ENCODE measurements at regions not wholly inside any gene's neighbourhood (a gene's known extent, or its start where the extent isn't known, plus 50 kb on each side); places are given as distances from the start of the nearest gene placed in this dataset.

DNA sequence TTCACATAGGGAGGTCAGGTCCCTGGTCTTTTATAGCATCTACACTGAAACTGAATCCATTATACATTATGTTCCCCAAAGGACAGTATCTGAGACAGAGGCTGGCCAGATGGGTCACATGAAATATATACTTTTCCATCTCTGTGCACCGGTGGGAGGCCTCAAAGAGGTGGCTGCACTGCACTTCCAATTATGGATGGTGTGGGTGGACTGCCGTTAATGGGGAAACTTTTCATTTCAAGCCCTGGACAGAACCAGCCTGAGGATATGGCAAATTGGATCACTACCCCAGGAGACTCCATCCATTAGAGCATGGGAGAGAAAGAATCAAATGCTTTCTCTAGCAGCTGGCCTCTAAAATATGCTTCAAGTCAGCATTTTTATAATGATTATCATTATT is 280.5 kb upstream of the OPRM1 start:
- no peaks in the 10 kb centered on the region for H3K4me1 ChIP-seq (ENCODE audit: control insufficient read depth in 2 of 2, insufficient read depth in 2 of 2, low read length in 2 of 2)
- POLR2A ChIA-PET = no interaction called here
- intact Hi-C loops (cut with micrococcal nuclease) = no loop called here
- Mint-ChIP-seq H3K4me1 (no peaks in the 10 kb centered on the region), H3K9me3 (ENCODE audit: insufficient read depth) (peaks cover 2% of the 10 kb centered on the region), H3K27me3 (no peaks in the 10 kb centered on the region), H3K27ac (no peak overlapping the region), H3K4me3 (no peak overlapping the region)
- H3K9me3 ChIP-seq (ENCODE audit: control extremely low read depth in 1 of 3, control insufficient read depth in 2 of 3, insufficient read depth in 1 of 3, low read length in 2 of 3) = peaks cover 0 to 6% (median 0%) of the 10 kb centered on the region in 3 donors
- TF ChIP-seq EZH2 (IDR thresholded peaks at IDR 0.05; ENCODE audit: borderline replicate concordance, insufficient read depth, low read depth, low read length, poor library complexity, severe bottlenecking) = no peak
- TF ChIP-seq, protein P1, sequence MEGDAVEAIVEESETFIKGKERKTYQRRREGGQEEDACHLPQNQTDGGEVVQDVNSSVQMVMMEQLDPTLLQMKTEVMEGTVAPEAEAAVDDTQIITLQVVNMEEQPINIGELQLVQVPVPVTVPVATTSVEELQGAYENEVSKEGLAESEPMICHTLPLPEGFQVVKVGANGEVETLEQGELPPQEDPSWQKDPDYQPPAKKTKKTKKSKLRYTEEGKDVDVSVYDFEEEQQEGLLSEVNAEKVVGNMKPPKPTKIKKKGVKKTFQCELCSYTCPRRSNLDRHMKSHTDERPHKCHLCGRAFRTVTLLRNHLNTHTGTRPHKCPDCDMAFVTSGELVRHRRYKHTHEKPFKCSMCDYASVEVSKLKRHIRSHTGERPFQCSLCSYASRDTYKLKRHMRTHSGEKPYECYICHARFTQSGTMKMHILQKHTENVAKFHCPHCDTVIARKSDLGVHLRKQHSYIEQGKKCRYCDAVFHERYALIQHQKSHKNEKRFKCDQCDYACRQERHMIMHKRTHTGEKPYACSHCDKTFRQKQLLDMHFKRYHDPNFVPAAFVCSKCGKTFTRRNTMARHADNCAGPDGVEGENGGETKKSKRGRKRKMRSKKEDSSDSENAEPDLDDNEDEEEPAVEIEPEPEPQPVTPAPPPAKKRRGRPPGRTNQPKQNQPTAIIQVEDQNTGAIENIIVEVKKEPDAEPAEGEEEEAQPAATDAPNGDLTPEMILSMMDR (IDR thresholded peaks at IDR 0.05) = no peak
- no peaks in the 10 kb centered on the region for H3K79me2 ChIP-seq (ENCODE audit: control insufficient read depth, insufficient read depth, low read length)
- no peak overlapping the region for H3K4me3 ChIP-seq (ENCODE audit: control extremely low read depth in 1 of 5, extremely low read depth in 1 of 5, insufficient read depth in 1 of 5, low read depth in 2 of 5, low read length in 4 of 5)
- H3K9ac ChIP-seq (ENCODE audit: low read length) = no peak overlapping the region
- no peak for ATAC-seq (ENCODE audit: low read depth)
- CTCF ChIA-PET = no interaction called here
- H3K27me3 ChIP-seq (replicated peaks in 1 of 4; ENCODE audit: control extremely low read depth in 1 of 4, control insufficient read depth in 3 of 4, insufficient read depth in 4 of 4, low read length in 3 of 4) = no peaks in the 10 kb centered on the region
- H4K20me1 ChIP-seq (ENCODE audit: control insufficient read depth, insufficient read depth, low read length, poor library complexity, severe bottlenecking) = no peaks in the 10 kb centered on the region
- H3K4me2 ChIP-seq (replicated peaks; ENCODE audit: low read depth, low read length, poor library complexity, severe bottlenecking) = no peak overlapping the region
- WGBS (ENCODE audit: insufficient coverage) = no CpG with 5 or more reads among the region's 2 CpGs
- DNase-seq = no peak
- no peak overlapping the region for H2AFZ ChIP-seq (ENCODE audit: insufficient read depth, low read depth, low read length, poor library complexity, severe bottlenecking)
- no peak overlapping the region for H3K27ac ChIP-seq (ENCODE audit: low read length in 2 of 2)
- no peaks in the 10 kb centered on the region for H3K36me3 ChIP-seq (replicated peaks in 1 of 2; ENCODE audit: control extremely low read depth in 1 of 2, control insufficient read depth in 1 of 2, extremely low read depth in 1 of 2, insufficient read depth in 2 of 2, low read length in 1 of 2)

DNA sequence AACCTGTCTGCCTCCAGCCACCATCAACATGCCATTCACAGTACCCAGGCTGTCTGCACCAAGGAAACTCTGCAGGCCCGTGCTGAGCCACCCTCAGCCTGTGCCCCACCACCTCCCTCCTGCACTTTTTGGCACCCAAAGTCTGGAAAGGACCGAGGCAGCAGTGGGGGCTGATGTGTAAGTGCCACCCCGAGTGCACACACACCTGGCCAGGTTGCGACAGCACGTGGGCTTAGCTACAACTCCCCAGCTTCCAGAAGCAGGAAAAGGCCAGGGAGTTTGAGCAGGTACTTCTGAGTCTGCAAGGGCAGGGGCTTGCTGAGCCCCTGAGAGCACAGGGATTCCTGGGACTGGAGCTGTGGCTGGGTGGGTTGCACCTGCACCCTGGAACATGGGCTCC is 303.3 kb upstream of the OPRM1 start:
- no peak overlapping the region for H3K27ac ChIP-seq (ENCODE audit: low read length in 2 of 2)
- ChIA-PET CTCF (no interaction called here), POLR2A (no interaction called here)
- Mint-ChIP-seq H3K4me3 (no peak overlapping the region), H3K27ac (no peak overlapping the region), H3K27me3 (no peaks in the 10 kb centered on the region), H3K4me1 (no peaks in the 10 kb centered on the region), H3K9me3 (ENCODE audit: insufficient read depth) (no peaks in the 10 kb centered on the region)
- no peaks in the 10 kb centered on the region for H3K4me1 ChIP-seq (ENCODE audit: control insufficient read depth in 2 of 2, insufficient read depth in 2 of 2, low read length in 2 of 2)
- no peak overlapping the region for H3K4me2 ChIP-seq (replicated peaks; ENCODE audit: low read depth, low read length, poor library complexity, severe bottlenecking)
- H3K9ac ChIP-seq (ENCODE audit: low read length) = no peak overlapping the region
- H4K20me1 ChIP-seq (ENCODE audit: control insufficient read depth, insufficient read depth, low read length, poor library complexity, severe bottlenecking) = no peaks in the 10 kb centered on the region
- no peak for TF ChIP-seq EZH2 (IDR thresholded peaks at IDR 0.05; ENCODE audit: borderline replicate concordance, insufficient read depth, low read depth, low read length, poor library complexity, severe bottlenecking)
- TF ChIP-seq, protein P1 (IDR thresholded peaks at IDR 0.05) = no peak
- ATAC-seq (ENCODE audit: low read depth) (no peak), DNase-seq (no peak)
- H3K79me2 ChIP-seq (ENCODE audit: control insufficient read depth, insufficient read depth, low read length) = no peaks in the 10 kb centered on the region
- no peak overlapping the region for H3K4me3 ChIP-seq (ENCODE audit: control extremely low read depth in 1 of 5, extremely low read depth in 1 of 5, insufficient read depth in 1 of 5, low read depth in 2 of 5, low read length in 4 of 5)
- no peaks in the 10 kb centered on the region for H3K36me3 ChIP-seq (replicated peaks in 1 of 2; ENCODE audit: control extremely low read depth in 1 of 2, control insufficient read depth in 1 of 2, extremely low read depth in 1 of 2, insufficient read depth in 2 of 2, low read length in 1 of 2)
- no peaks in the 10 kb centered on the region for H3K27me3 ChIP-seq (replicated peaks in 1 of 4; ENCODE audit: control extremely low read depth in 1 of 4, control insufficient read depth in 3 of 4, insufficient read depth in 4 of 4, low read length in 3 of 4)
- H3K9me3 ChIP-seq (ENCODE audit: control extremely low read depth in 1 of 3, control insufficient read depth in 2 of 3, insufficient read depth in 1 of 3, low read length in 2 of 3) = peaks cover 0 to 12% (median 0%) of the 10 kb centered on the region in 3 donors
- 56% methylated on average over 5 of the region's 5 CpGs for WGBS (ENCODE audit: insufficient coverage)
- H2AFZ ChIP-seq (ENCODE audit: insufficient read depth, low read depth, low read length, poor library complexity, severe bottlenecking) = no peak overlapping the region
- intact Hi-C loops (cut with micrococcal nuclease) = no loop called here
